ENCODE measurements at regions not wholly inside any gene's neighbourhood (a gene's known extent, or its start where the extent isn't known, plus 50 kb on each side); places are given as distances from the start of the nearest gene placed in this dataset.

GRCh38 chr4:110924761-110925160, 301.9 kb upstream of the PITX2 start:
- DNase-seq (ENCODE audit: low read depth), result no peak
- TF ChIP-seq, protein P1, sequence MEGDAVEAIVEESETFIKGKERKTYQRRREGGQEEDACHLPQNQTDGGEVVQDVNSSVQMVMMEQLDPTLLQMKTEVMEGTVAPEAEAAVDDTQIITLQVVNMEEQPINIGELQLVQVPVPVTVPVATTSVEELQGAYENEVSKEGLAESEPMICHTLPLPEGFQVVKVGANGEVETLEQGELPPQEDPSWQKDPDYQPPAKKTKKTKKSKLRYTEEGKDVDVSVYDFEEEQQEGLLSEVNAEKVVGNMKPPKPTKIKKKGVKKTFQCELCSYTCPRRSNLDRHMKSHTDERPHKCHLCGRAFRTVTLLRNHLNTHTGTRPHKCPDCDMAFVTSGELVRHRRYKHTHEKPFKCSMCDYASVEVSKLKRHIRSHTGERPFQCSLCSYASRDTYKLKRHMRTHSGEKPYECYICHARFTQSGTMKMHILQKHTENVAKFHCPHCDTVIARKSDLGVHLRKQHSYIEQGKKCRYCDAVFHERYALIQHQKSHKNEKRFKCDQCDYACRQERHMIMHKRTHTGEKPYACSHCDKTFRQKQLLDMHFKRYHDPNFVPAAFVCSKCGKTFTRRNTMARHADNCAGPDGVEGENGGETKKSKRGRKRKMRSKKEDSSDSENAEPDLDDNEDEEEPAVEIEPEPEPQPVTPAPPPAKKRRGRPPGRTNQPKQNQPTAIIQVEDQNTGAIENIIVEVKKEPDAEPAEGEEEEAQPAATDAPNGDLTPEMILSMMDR (IDR thresholded peaks at IDR 0.05; ENCODE audit: insufficient read depth, low read length), result no peak
- H3K4me3 ChIP-seq (ENCODE audit: low read depth, low read length), result no peak overlapping the region

GRCh38 chr4:110926841-110927400, 304.0 kb upstream of the PITX2 start:
- DNase-seq (ENCODE audit: low read depth), result no peak
- no peak overlapping the region for H3K4me3 ChIP-seq (ENCODE audit: low read depth, low read length)
- TF ChIP-seq, protein P1 (IDR thresholded peaks at IDR 0.05; ENCODE audit: insufficient read depth, low read length), result no peak

- DNase-seq (ENCODE audit: low read depth), result no peak
- no peak overlapping the region for H3K4me3 ChIP-seq (ENCODE audit: low read depth, low read length)
- TF ChIP-seq, protein P1 (IDR thresholded peaks at IDR 0.05; ENCODE audit: insufficient read depth, low read length), result no peak
Measured at GRCh38 chr4:110933341-110933740, 310.5 kb upstream of the PITX2 start.

- DNase-seq (ENCODE audit: low read depth), result no peak
- TF ChIP-seq, protein P1 (IDR thresholded peaks at IDR 0.05; ENCODE audit: insufficient read depth, low read length), result no peak
- no peak overlapping the region for H3K4me3 ChIP-seq (ENCODE audit: low read depth, low read length)
Measured at GRCh38 chr4:110944501-110944900, 321.6 kb upstream of the PITX2 start.

GRCh38 chr4:110945600-110945999, 322.7 kb upstream of the PITX2 start:
- TF ChIP-seq, protein P1 (IDR thresholded peaks at IDR 0.05; ENCODE audit: insufficient read depth, low read length), result no peak
- no peak overlapping the region for H3K4me3 ChIP-seq (ENCODE audit: low read depth, low read length)
- DNase-seq (ENCODE audit: low read depth), result no peak

DNA sequence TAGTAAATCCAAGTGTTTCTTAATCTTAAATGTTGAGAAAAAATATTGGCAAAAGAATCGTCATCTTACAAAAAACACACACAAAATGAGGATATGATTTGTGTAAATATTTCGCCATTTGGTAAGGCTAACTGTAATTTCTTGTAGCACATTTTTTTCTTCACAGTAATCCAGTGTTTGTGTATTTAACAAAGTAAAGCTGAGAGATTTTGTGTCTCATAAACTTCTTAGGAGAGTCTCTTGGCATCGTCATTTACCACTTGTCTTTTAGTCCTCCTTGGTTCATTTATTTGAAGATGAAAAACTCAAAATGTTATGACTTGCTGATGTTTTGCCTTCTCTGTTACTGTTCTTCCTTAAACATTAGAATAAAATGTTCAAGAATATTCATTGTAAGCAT, 326.7 kb upstream of the PITX2 start:
- no peak for DNase-seq (ENCODE audit: low read depth)
- H3K4me3 ChIP-seq (ENCODE audit: low read depth, low read length), result no peak overlapping the region
- TF ChIP-seq, protein P1 (IDR thresholded peaks at IDR 0.05; ENCODE audit: insufficient read depth, low read length), result no peak

GRCh38 chr4:110950731-110951130, 327.9 kb upstream of the PITX2 start:
- no peak overlapping the region for H3K4me3 ChIP-seq (ENCODE audit: low read depth, low read length)
- TF ChIP-seq, protein P1 (IDR thresholded peaks at IDR 0.05; ENCODE audit: insufficient read depth, low read length), result no peak
- DNase-seq (ENCODE audit: low read depth), result no peak
